GM10266 (cell line): ENCODE measurements at regions not wholly inside any gene's neighbourhood (a gene's known extent, or its start where the extent isn't known, plus 50 kb on each side); places are given as distances from the start of the nearest gene placed in this dataset.

Source experiments
- DNase-seq: peaks from one replicate; pipeline ENCODE4 v3.0.0; 2012; ENCODE audit errors: extremely low spot score
- CTCF ChIP-seq: IDR thresholded peaks from 2 replicates; pipeline ENCODE4 v1.5.1; 2012; ENCODE audit warnings: mild to moderate bottlenecking, low read depth; ENCODE audit not compliant: control insufficient read depth, insufficient read depth; ENCODE audit errors: missing control alignments

DNA sequence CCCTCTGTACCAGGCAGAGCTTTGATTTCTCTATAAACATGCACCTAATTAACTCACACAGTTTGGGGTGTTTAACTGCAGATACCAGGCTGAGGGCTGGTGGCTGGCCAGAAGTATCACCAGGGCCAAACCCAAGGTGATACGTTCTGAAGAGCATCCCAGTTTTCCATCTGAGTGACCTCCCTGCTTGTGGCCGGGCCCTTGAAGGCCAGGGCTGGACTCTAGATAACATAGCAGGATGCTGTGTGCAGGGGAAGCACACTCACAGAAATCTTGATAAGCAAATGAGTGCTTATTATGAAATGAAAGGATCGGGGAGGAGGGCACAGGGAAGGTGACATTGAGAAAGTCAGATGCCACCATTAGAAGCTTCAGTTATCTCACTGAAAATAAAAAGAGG is 582.4 kb downstream of the BRINP1 start:
- DNase-seq: no peak
- no peak for TF ChIP-seq CTCF

- no peak for TF ChIP-seq CTCF
- DNase-seq: no peak
Measured at GRCh38 chr9:118809160-118809625, 560.0 kb downstream of the BRINP1 start.

- TF ChIP-seq CTCF: no peak
- no peak for DNase-seq
Measured at GRCh38 chr9:118829334-118829733, 539.9 kb downstream of the BRINP1 start.

GRCh38 chr9:118832371-118832770 is 536.9 kb downstream of the BRINP1 start:
- no peak for DNase-seq
- no peak for TF ChIP-seq CTCF

- no peak for DNase-seq
- TF ChIP-seq CTCF: no peak
Measured at GRCh38 chr9:118836891-118837290, 532.3 kb downstream of the BRINP1 start.

DNA sequence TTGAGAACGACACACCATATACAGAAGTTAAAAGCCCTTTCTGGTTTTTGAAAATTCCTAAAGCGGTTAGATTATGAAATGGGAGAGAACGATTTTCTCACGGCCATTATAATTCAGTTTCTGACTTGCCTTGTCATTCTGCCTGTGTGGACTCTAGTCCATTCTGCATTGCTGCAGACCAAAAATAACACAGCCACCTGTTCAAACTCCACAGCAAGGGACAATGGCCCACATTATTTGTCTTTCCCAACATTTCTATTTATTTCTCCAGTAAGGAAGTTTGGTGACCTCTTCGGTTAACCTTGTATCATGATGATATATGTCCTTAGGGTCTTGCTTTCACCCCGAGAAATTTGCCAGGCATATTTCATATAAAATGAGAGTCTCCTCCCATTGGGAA is 497.7 kb downstream of the BRINP1 start:
- TF ChIP-seq CTCF: no peak
- no peak for DNase-seq

GRCh38 chr9:118882684-118883083 is 486.6 kb downstream of the BRINP1 start:
- TF ChIP-seq CTCF: no peak
- no peak for DNase-seq
